ENCODE measurements at regions not wholly inside any gene's neighbourhood (a gene's known extent, or its start where the extent isn't known, plus 50 kb on each side); places are given as distances from the start of the nearest gene placed in this dataset.

GRCh38 chr11:95483339-95483738 is 252.3 kb upstream of the SESN3 start:
- no peak for TF ChIP-seq TEAD4 (IDR thresholded peaks at IDR 0.05)
- no peak for TF ChIP-seq ZBTB7A (IDR thresholded peaks at IDR 0.05; ENCODE audit: low read depth)
- TF ChIP-seq TCF12 (IDR thresholded peaks at IDR 0.05; ENCODE audit: low read depth) = no peak
- no peak for TF ChIP-seq NFIC (IDR thresholded peaks at IDR 0.05)
- TF ChIP-seq CEBPB (IDR thresholded peaks at IDR 0.05) = no peak
- TF ChIP-seq EGR1 (IDR thresholded peaks at IDR 0.05) = no peak
- TF ChIP-seq MAX (IDR thresholded peaks at IDR 0.05) = no peak
- TF ChIP-seq YY1 (IDR thresholded peaks at IDR 0.05; ENCODE audit: low read depth) = no peak
- no peak for TF ChIP-seq EP300 (IDR thresholded peaks at IDR 0.05; ENCODE audit: borderline replicate concordance)

- TF ChIP-seq EGR1 (IDR thresholded peaks at IDR 0.05) = no peak
- TF ChIP-seq EP300 (IDR thresholded peaks at IDR 0.05; ENCODE audit: borderline replicate concordance) = no peak
- TF ChIP-seq MAX (IDR thresholded peaks at IDR 0.05) = no peak
- TF ChIP-seq RAD21 (IDR thresholded peaks at IDR 0.05; ENCODE audit: low read depth) = no peak
- TF ChIP-seq, protein P1, sequence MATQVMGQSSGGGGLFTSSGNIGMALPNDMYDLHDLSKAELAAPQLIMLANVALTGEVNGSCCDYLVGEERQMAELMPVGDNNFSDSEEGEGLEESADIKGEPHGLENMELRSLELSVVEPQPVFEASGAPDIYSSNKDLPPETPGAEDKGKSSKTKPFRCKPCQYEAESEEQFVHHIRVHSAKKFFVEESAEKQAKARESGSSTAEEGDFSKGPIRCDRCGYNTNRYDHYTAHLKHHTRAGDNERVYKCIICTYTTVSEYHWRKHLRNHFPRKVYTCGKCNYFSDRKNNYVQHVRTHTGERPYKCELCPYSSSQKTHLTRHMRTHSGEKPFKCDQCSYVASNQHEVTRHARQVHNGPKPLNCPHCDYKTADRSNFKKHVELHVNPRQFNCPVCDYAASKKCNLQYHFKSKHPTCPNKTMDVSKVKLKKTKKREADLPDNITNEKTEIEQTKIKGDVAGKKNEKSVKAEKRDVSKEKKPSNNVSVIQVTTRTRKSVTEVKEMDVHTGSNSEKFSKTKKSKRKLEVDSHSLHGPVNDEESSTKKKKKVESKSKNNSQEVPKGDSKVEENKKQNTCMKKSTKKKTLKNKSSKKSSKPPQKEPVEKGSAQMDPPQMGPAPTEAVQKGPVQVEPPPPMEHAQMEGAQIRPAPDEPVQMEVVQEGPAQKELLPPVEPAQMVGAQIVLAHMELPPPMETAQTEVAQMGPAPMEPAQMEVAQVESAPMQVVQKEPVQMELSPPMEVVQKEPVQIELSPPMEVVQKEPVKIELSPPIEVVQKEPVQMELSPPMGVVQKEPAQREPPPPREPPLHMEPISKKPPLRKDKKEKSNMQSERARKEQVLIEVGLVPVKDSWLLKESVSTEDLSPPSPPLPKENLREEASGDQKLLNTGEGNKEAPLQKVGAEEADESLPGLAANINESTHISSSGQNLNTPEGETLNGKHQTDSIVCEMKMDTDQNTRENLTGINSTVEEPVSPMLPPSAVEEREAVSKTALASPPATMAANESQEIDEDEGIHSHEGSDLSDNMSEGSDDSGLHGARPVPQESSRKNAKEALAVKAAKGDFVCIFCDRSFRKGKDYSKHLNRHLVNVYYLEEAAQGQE (IDR thresholded peaks at IDR 0.05; ENCODE audit: low read depth) = no peak
- no peak for TF ChIP-seq TCF12 (IDR thresholded peaks at IDR 0.05; ENCODE audit: low read depth)
- no peak for TF ChIP-seq NFIC (IDR thresholded peaks at IDR 0.05)
- TF ChIP-seq USF1 (IDR thresholded peaks at IDR 0.05) = no peak
- TF ChIP-seq TAF1 (IDR thresholded peaks at IDR 0.05; ENCODE audit: low read depth) = no peak
- no peak for TF ChIP-seq ZBTB7A (IDR thresholded peaks at IDR 0.05; ENCODE audit: low read depth)
- no peak for TF ChIP-seq FOXM1 (IDR thresholded peaks at IDR 0.05; ENCODE audit: borderline replicate concordance, low read depth)
- no peak for TF ChIP-seq TEAD4 (IDR thresholded peaks at IDR 0.05)
These were observed 247.0 kb upstream of the SESN3 start for GRCh38 chr11:95478003-95478402.

DNA sequence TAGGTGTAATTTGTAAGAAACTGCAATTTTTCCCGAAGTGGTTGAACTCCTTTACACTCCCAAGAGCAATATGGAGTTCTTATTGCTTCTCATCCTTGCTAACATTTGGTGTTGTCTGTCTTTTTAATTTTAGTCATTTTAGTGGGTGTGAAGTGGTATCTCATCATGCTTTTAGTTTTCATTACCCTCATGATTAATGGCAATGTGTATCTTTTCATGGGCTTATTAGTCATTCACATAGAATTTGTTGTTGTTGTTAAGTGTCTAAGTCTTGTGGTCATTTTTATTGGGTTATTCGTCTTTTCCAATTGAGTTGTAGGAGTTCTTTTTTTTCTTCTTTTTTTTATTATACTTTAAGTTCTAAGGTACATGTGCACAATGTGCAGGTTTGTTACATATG is 238.3 kb upstream of the SESN3 start:
- TF ChIP-seq YY1 (IDR thresholded peaks at IDR 0.05; ENCODE audit: low read depth) (no peak), RAD21 (IDR thresholded peaks at IDR 0.05; ENCODE audit: low read depth) (no peak), MAX (IDR thresholded peaks at IDR 0.05) (no peak), TAF1 (IDR thresholded peaks at IDR 0.05; ENCODE audit: low read depth) (no peak), FOXM1 (IDR thresholded peaks at IDR 0.05; ENCODE audit: borderline replicate concordance, low read depth) (no peak), TCF12 (IDR thresholded peaks at IDR 0.05; ENCODE audit: low read depth) (no peak), CEBPB (IDR thresholded peaks at IDR 0.05) (no peak), TEAD4 (IDR thresholded peaks at IDR 0.05) (no peak), ZBTB7A (IDR thresholded peaks at IDR 0.05; ENCODE audit: low read depth) (no peak), CREB1 (IDR thresholded peaks at IDR 0.05; ENCODE audit: low read depth) (no peak), EP300 (IDR thresholded peaks at IDR 0.05; ENCODE audit: borderline replicate concordance) (no peak)

DNA sequence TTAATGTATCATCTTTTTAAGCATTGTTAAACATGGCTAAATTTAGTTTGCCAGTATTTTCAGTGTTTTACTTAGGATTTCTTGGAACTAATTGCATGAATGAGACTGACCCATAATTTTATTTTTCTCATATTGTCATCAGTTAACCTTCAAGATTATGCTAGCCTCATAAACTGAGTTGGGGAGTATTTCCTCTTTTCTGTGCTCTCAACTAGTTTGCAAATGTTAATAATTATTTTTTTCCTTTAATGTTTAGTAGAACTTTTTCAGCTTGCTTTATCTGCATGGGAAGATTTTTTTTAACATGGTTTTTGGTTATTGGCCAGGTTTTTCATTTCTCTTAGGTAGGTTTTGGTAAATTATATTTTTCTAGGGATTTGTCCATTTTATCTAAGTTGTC is 235.4 kb upstream of the SESN3 start:
- TF ChIP-seq ZBTB7A (IDR thresholded peaks at IDR 0.05; ENCODE audit: low read depth) = no peak

- no peak for TF ChIP-seq YY1 (IDR thresholded peaks at IDR 0.05; ENCODE audit: low read depth)
These were observed 234.9 kb upstream of the SESN3 start for GRCh38 chr11:95465887-95466286.

- no peak for TF ChIP-seq ZBTB7A (IDR thresholded peaks at IDR 0.05; ENCODE audit: low read depth)
- no peak for TF ChIP-seq EP300 (IDR thresholded peaks at IDR 0.05; ENCODE audit: borderline replicate concordance)
- TF ChIP-seq YY1 (IDR thresholded peaks at IDR 0.05; ENCODE audit: low read depth) = no peak
- TF ChIP-seq, protein P1 (IDR thresholded peaks at IDR 0.05; ENCODE audit: low read depth) = no peak
- no peak for TF ChIP-seq RAD21 (IDR thresholded peaks at IDR 0.05; ENCODE audit: low read depth)
- no peak for TF ChIP-seq CREB1 (IDR thresholded peaks at IDR 0.05; ENCODE audit: low read depth)
- no peak for TF ChIP-seq USF1 (IDR thresholded peaks at IDR 0.05)
- TF ChIP-seq FOXM1 (IDR thresholded peaks at IDR 0.05; ENCODE audit: borderline replicate concordance, low read depth) = no peak
- no peak for TF ChIP-seq TAF1 (IDR thresholded peaks at IDR 0.05; ENCODE audit: low read depth)
These were observed 230.9 kb upstream of the SESN3 start for GRCh38 chr11:95461858-95462257.

- TF ChIP-seq MAX (IDR thresholded peaks at IDR 0.05) (no peak), TAF1 (IDR thresholded peaks at IDR 0.05; ENCODE audit: low read depth) (no peak), EGR1 (IDR thresholded peaks at IDR 0.05) (no peak), TEAD4 (IDR thresholded peaks at IDR 0.05) (no peak), ZBTB7A (IDR thresholded peaks at IDR 0.05; ENCODE audit: low read depth) (no peak), FOXM1 (IDR thresholded peaks at IDR 0.05; ENCODE audit: borderline replicate concordance, low read depth) (no peak), NFIC (IDR thresholded peaks at IDR 0.05) (no peak), EP300 (IDR thresholded peaks at IDR 0.05; ENCODE audit: borderline replicate concordance) (no peak), YY1 (IDR thresholded peaks at IDR 0.05; ENCODE audit: low read depth) (no peak), USF1 (IDR thresholded peaks at IDR 0.05) (no peak)
- TF ChIP-seq, protein P1 (IDR thresholded peaks at IDR 0.05; ENCODE audit: low read depth) = no peak
These were observed 230.3 kb upstream of the SESN3 start for GRCh38 chr11:95461348-95461747.
